SKM-1 treated with dmso at 0.1 percent for 144 hours (cell line): ENCODE measurements at regions not wholly inside any gene's neighbourhood (a gene's known extent, or its start where the extent isn't known, plus 50 kb on each side); places are given as distances from the start of the nearest gene placed in this dataset.
A peak's percentile ranks its signal among the peaks of the same experiment; 100 is the strongest.

Experiments used
- DNase-seq: peaks from one replicate; lab custom pipeline; 2025; ENCODE audit not compliant: unreplicated experiment; lab: John Stamatoyannopoulos, UW

GRCh38 chr6:66740346-66740745, 1033.3 kb upstream of the EYS start:
- no peak for DNase-seq

- peak; percentile 39 for DNase-seq
Measured at GRCh38 chr6:66735106-66735890, 1028.3 kb upstream of the EYS start.

- no peak for DNase-seq
Measured at GRCh38 chr6:66731310-66731709, 1024.3 kb upstream of the EYS start.

GRCh38 chr6:66725670-66726069, 1018.6 kb upstream of the EYS start:
- DNase-seq: no peak

- no peak for DNase-seq
Measured at GRCh38 chr6:66717801-66718200, 1010.8 kb upstream of the EYS start.

- no peak for DNase-seq
Measured at GRCh38 chr6:66699385-66699784, 992.4 kb upstream of the EYS start.

GRCh38 chr6:66689608-66690007, 982.6 kb upstream of the EYS start:
- no peak for DNase-seq

GRCh38 chr6:66687611-66688140, 980.6 kb upstream of the EYS start:
- no peak for DNase-seq

- DNase-seq: no peak
Measured at GRCh38 chr6:66675906-66676305, 968.9 kb upstream of the EYS start.

- no peak for DNase-seq
Measured at GRCh38 chr6:66664112-66664511, 957.1 kb upstream of the EYS start.

- DNase-seq: no peak
Measured at GRCh38 chr6:66662721-66663507, 955.9 kb upstream of the EYS start.

- no peak for DNase-seq
Measured at GRCh38 chr6:66662196-66662595, 955.2 kb upstream of the EYS start.

GRCh38 chr6:66655420-66655819, 948.4 kb upstream of the EYS start:
- DNase-seq: no peak

GRCh38 chr6:66638518-66638917, 931.5 kb upstream of the EYS start:
- no peak for DNase-seq

- DNase-seq: no peak
Measured at GRCh38 chr6:66638099-66638498, 931.1 kb upstream of the EYS start.

- DNase-seq: peak; percentile 97
Measured at GRCh38 chr6:66628917-66629316, 921.9 kb upstream of the EYS start.

GRCh38 chr6:66623050-66623449, 916.0 kb upstream of the EYS start:
- no peak for DNase-seq

- no peak for DNase-seq
Measured at GRCh38 chr6:66605971-66606370, 898.9 kb upstream of the EYS start.

GRCh38 chr6:66605011-66605410, 898.0 kb upstream of the EYS start:
- no peak for DNase-seq

- no peak for DNase-seq
Measured at GRCh38 chr6:66599541-66599940, 892.5 kb upstream of the EYS start.

GRCh38 chr6:66578362-66578761, 871.3 kb upstream of the EYS start:
- no peak for DNase-seq

GRCh38 chr6:66568271-66568670, 861.2 kb upstream of the EYS start:
- no peak for DNase-seq
